Nephron (organoid): ENCODE measurements at regions not wholly inside any gene's neighbourhood (a gene's known extent, or its start where the extent isn't known, plus 50 kb on each side); places are given as distances from the start of the nearest gene placed in this dataset.
"Not testable (repeated sequence)": the region's sequence is repeated elsewhere in the genome, so short reads cannot be mapped to it uniquely, and the experiment has no call there.

Source experiments
- H3K27ac Mint-ChIP-seq, 3 experiments: 2 replicates each; pipeline ENCODE4 v1.8.0; 2020; ENCODE audit warnings: mixed read lengths in 3 of 3, mild to moderate bottlenecking in 2 of 3, moderate library complexity in 1 of 3
- H3K27me3 Mint-ChIP-seq: 2 replicates; pipeline ENCODE4 v1.8.0; 2021; ENCODE audit warnings: low read depth, mild to moderate bottlenecking, moderate library complexity, mixed read lengths
- H3K36me3 Mint-ChIP-seq: 2 replicates; pipeline ENCODE4 v1.8.0; 2020; ENCODE audit warnings: low read depth, mixed read lengths
- H3K4me1 Mint-ChIP-seq: 2 replicates; pipeline ENCODE4 v1.8.0; 2020; ENCODE audit warnings: mixed read lengths
- H3K4me3 Mint-ChIP-seq, 3 experiments: 2 replicates each; pipeline ENCODE4 v1.8.0; 2020; ENCODE audit warnings: mild to moderate bottlenecking in 3 of 3, mixed read lengths in 3 of 3, moderate library complexity in 2 of 3
- H3K9me3 Mint-ChIP-seq: 2 replicates; pipeline ENCODE4 v1.8.0; 2020; ENCODE audit warnings: mixed read lengths

DNA sequence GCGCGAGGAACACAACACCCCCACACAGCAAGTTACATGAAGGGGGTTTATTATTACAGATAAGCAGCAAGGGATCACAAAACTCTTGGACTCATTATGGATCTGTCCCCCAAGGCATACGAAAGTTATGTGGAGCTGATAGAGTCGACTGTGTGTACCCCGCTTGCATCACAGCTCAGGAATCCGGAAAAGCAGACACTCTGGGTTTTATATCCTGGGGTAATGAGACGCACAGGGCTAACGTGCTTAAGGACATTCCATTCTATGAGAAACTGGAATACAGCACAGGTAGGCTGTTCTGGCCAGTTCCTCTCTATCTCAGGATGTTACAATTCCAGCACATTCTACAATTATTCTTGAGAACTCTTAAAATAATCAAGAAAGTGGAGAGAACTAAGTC, 401.4 kb downstream of the RPIA start:
- H3K4me1 Mint-ChIP-seq, H3K27ac Mint-ChIP-seq, H3K9me3 Mint-ChIP-seq, H3K4me3 Mint-ChIP-seq, H3K36me3 Mint-ChIP-seq, H3K27me3 Mint-ChIP-seq: not testable (repeated sequence)

DNA sequence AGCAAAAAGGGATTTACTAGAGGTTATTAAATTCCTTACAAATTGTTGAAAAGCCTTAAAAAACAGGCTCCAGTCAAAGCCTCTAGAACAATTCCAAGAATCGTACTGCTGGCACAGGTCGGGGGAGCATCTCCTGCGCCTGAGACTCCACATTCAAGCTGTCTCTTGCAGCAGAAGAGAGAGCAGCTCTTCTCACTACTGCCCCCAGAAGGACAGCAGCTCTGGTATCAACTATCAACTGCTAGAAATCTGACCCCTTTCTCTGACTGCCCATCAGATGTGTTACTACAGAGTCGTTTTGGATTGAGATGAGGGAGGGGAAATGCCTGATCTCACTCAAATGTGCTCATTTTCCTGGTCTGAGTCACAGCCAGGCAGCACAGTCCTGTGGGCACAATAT, 403.6 kb downstream of the RPIA start:
- H3K27ac Mint-ChIP-seq, H3K36me3 Mint-ChIP-seq, H3K4me3 Mint-ChIP-seq, H3K9me3 Mint-ChIP-seq, H3K4me1 Mint-ChIP-seq, H3K27me3 Mint-ChIP-seq: not testable (repeated sequence)

DNA sequence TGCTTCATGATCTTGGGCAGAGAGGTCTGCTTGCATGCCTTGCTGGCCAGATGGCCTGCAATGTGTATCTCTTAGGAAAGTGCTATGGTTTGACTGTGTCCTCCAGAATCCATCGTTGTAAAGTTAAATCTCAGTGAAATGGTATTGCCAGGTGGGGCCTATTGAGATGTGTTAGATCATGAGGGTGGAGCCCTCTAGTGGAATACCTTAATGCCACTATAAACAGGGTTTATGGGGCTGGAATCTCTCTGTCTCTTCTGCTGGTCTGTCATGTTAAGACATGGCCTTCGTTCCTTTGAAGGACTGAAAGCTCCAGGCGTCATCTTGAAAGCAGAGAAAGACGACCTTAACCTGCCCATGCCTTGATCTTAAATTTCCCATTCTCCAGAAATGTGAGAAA, 411.1 kb downstream of the RPIA start:
- not testable (repeated sequence) for H3K4me3 Mint-ChIP-seq, H3K27ac Mint-ChIP-seq, H3K36me3 Mint-ChIP-seq, H3K27me3 Mint-ChIP-seq, H3K9me3 Mint-ChIP-seq, H3K4me1 Mint-ChIP-seq

- H3K27me3 Mint-ChIP-seq, H3K36me3 Mint-ChIP-seq, H3K4me1 Mint-ChIP-seq, H3K27ac Mint-ChIP-seq, H3K9me3 Mint-ChIP-seq, H3K4me3 Mint-ChIP-seq: not testable (repeated sequence)
Measured at GRCh38 chr2:89106369-89107019, 415.0 kb downstream of the RPIA start.

DNA sequence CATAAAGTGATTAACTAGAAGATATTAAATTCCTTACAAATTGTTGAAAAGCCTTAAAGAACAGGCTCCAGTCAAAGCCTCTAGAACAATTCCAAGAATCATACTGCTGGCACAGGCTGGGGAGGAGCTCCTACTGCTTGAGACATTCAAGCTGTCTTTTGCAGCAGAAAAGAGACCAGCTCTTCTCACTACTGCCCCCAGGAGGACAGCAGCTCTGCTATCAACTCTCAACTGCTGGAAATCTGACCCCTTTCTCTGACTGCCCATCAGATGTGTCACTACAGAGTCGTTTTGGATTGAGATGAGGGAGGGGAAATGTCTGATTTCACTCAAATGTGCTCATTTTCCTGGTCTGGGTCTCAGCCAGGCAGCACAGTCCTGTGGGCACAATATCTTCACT, 421.0 kb downstream of the RPIA start:
- not testable (repeated sequence) for H3K9me3 Mint-ChIP-seq

DNA sequence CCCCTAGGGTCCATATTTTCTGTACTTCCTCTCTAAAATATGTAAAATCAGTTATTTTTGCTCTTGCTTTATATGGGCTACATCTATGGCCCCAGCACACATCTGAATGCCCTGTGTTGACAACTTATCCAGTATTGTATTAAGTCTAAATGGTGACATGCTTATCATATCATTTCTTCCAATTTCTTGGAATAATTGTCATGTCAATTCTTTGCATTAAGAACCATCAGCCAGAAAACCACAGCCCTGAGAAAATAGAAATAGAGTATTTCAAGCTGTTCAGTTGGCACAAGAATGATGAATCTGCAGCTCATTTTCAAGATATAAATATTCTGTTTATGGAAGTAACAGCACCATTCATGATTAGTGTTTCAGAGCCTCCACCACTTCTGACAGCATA, 421.8 kb downstream of the RPIA start:
- not testable (repeated sequence) for H3K4me1 Mint-ChIP-seq, H3K4me3 Mint-ChIP-seq, H3K27ac Mint-ChIP-seq, H3K36me3 Mint-ChIP-seq, H3K27me3 Mint-ChIP-seq, H3K9me3 Mint-ChIP-seq

More for the DNA sequence above, 421.0 kb downstream of the RPIA start:
- not testable (repeated sequence) for H3K4me1 Mint-ChIP-seq, H3K4me3 Mint-ChIP-seq, H3K27ac Mint-ChIP-seq, H3K27me3 Mint-ChIP-seq, H3K36me3 Mint-ChIP-seq

DNA sequence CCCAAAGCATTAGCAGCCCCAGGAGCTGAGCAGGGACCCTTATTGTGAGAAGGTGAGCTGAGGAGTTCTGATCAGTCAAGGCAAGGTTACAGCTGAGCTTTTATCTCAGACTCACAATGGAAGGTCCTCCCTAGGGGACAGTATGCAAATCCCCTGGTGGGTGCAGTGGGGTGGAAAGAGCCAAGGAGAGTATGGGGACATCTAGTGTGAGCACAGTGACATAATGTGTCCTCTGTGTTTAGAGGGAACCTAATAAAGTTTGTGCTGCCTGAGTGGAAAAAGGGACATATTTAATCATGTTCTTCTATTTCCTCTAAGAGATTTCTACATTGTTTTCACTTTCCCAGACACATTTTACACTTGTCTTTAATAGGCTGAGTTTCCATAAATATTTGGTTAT, 438.0 kb downstream of the RPIA start:
- H3K27me3 Mint-ChIP-seq, H3K36me3 Mint-ChIP-seq, H3K4me1 Mint-ChIP-seq, H3K27ac Mint-ChIP-seq, H3K4me3 Mint-ChIP-seq: not testable (repeated sequence)
- peaks cover 11% of the 10 kb centered on the region for H3K9me3 Mint-ChIP-seq

DNA sequence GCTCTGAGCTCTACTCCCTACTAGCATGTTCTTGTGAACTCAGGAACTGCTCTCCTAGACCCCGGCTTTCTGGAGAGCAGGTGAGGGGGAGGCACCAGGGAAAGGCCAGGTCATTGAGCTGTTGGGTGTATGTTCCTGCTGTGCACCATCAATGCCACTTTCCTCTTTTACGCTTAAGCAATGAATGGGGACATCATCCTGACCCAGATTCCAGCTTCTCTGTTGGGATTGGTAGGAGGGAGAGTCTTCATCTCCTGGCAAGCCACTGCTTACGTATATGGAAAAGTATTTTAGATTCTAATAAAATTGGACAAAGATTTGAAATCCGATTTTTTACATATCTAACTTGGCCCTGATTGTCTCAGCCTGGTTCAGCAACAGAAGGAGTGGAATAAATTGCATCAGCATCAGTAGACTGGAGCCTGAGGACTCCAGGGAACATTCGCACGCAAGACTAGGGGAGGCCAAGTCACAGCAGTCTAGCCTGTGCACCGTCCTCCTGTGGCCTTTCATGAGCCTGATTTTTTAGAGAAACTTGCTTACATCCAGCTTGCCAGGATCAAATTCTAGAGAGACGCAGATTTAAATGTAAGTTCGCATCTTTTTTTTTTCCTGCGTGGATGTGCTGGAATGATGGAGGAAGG, 439.3 kb downstream of the RPIA start:
- H3K27ac Mint-ChIP-seq, H3K27me3 Mint-ChIP-seq, H3K4me3 Mint-ChIP-seq, H3K4me1 Mint-ChIP-seq, H3K36me3 Mint-ChIP-seq: not testable (repeated sequence)
- peaks cover 11% of the 10 kb centered on the region for H3K9me3 Mint-ChIP-seq

DNA sequence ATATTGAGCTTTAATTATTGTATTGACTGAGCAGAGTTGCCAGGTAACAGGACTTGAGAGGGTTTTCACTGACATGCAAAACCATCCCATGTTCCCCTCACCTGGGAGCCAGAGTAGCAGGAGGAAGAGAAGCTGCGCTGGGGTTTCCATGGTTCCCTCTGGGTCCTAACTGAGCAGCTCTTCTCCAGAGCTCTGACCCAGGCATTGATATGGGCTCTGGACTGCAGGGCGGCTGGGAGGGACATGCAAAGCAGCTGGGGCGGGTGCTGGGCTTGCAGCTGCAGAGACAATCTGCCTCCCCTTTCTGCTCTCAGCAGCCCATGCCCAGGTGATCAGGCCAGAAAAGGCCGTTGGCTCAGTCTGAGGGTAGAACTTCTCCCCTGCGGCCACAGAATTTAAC, 451.5 kb downstream of the RPIA start:
- H3K36me3 Mint-ChIP-seq, H3K27me3 Mint-ChIP-seq, H3K27ac Mint-ChIP-seq, H3K4me3 Mint-ChIP-seq, H3K4me1 Mint-ChIP-seq: not testable (repeated sequence)
- H3K9me3 Mint-ChIP-seq = peaks cover 15% of the 10 kb centered on the region

GRCh38 chr2:89145342-89145741, 453.9 kb downstream of the RPIA start:
- not testable (repeated sequence) for H3K27me3 Mint-ChIP-seq, H3K9me3 Mint-ChIP-seq, H3K36me3 Mint-ChIP-seq, H3K27ac Mint-ChIP-seq, H3K4me1 Mint-ChIP-seq, H3K4me3 Mint-ChIP-seq

GRCh38 chr2:89148256-89148655, 456.8 kb downstream of the RPIA start:
- not testable (repeated sequence) for H3K36me3 Mint-ChIP-seq, H3K9me3 Mint-ChIP-seq, H3K4me3 Mint-ChIP-seq, H3K4me1 Mint-ChIP-seq, H3K27me3 Mint-ChIP-seq, H3K27ac Mint-ChIP-seq

GRCh38 chr2:89151699-89152098, 460.2 kb downstream of the RPIA start:
- not testable (repeated sequence) for H3K4me3 Mint-ChIP-seq, H3K9me3 Mint-ChIP-seq, H3K4me1 Mint-ChIP-seq, H3K27me3 Mint-ChIP-seq, H3K36me3 Mint-ChIP-seq, H3K27ac Mint-ChIP-seq

DNA sequence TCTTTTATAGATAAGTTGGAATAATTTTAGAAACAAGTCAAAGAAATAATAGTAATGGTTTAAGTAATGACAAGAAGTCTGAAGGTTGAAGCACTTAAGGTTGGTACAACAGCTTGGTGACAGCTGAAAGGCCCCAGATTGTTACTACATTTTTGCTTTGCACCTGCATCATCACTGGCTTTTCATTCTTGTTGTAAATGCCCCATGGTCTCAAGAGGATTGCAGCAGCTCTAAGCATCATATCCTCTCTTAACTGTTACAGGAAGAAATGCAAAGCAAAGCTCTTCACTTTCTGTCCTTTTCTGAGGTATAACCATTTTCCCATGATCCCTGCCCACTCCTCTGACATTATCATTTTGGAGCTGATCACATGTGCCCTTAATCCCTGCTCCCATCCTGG, 461.0 kb downstream of the RPIA start:
- not testable (repeated sequence) for H3K9me3 Mint-ChIP-seq, H3K4me1 Mint-ChIP-seq, H3K36me3 Mint-ChIP-seq, H3K27me3 Mint-ChIP-seq, H3K4me3 Mint-ChIP-seq, H3K27ac Mint-ChIP-seq

DNA sequence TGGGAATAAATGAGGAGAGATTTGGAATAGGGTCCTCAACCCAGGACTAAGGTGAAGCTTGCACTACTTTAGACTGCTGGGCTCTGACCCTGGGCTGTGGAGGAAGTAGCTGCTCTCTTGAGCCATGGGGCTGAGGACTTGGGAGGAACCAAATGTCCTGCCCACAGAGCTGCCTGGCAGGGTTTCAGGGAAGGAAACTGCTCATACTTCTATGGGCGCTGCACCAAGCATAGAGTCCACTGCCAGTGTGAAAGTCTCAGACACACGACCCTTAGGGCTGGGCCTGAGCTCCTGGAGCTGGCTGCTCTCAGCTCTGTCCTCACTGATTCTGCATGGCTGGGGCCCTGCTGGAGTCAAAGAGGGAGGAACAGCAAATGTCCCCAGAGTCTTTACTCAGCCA, 461.7 kb downstream of the RPIA start:
- H3K27ac Mint-ChIP-seq, H3K4me1 Mint-ChIP-seq, H3K36me3 Mint-ChIP-seq, H3K4me3 Mint-ChIP-seq, H3K9me3 Mint-ChIP-seq, H3K27me3 Mint-ChIP-seq: not testable (repeated sequence)

GRCh38 chr2:89154247-89154682, 462.8 kb downstream of the RPIA start:
- not testable (repeated sequence) for H3K36me3 Mint-ChIP-seq, H3K4me1 Mint-ChIP-seq, H3K4me3 Mint-ChIP-seq, H3K27me3 Mint-ChIP-seq, H3K27ac Mint-ChIP-seq, H3K9me3 Mint-ChIP-seq

DNA sequence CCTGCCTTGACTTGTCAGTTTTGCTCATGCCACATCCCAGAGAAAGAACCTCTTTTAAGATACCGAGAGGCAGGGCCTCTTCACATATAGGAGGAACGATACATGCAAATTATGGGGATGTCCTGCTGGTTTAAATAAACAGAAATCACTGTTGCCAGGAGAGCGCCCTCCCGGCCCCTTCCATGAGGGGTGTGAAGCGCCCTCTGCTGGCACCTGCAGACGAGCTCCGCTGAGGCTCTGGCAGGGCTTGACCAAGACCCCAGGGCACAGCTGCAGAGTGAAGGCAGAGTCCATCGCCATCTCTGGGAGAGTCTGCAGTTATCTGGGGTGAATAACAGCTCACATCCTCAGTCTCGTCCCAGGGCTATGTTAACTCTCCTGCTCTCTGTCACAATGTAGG, 468.8 kb downstream of the RPIA start:
- H3K4me1 Mint-ChIP-seq, H3K4me3 Mint-ChIP-seq, H3K36me3 Mint-ChIP-seq, H3K27ac Mint-ChIP-seq, H3K27me3 Mint-ChIP-seq, H3K9me3 Mint-ChIP-seq: not testable (repeated sequence)
